Mesothelial cell of epicardium (in vitro differentiated cells): ENCODE measurements at regions not wholly inside any gene's neighbourhood (a gene's known extent, or its start where the extent isn't known, plus 50 kb on each side); places are given as distances from the start of the nearest gene placed in this dataset.
"Not testable (repeated sequence)": the region's sequence is repeated elsewhere in the genome, so short reads cannot be mapped to it uniquely, and the experiment has no call there.

Source experiments
- DNase-seq, 2 experiments: peaks; one replicate each; pipeline ENCODE4 v3.0.0; 2021; ENCODE audit warnings: low spot score in 2 of 2; ENCODE audit not compliant: unreplicated experiment in 2 of 2
- H3K27ac Mint-ChIP-seq: 2 replicates; pipeline ENCODE4 v1.8.0; 2021; ENCODE audit warnings: mixed read lengths
- H3K27me3 Mint-ChIP-seq: 2 replicates; pipeline ENCODE4 v1.8.0; 2021; ENCODE audit warnings: low read depth, mixed read lengths
- H3K36me3 Mint-ChIP-seq: 2 replicates; pipeline ENCODE4 v1.8.0; 2021; ENCODE audit warnings: mixed read lengths
- H3K4me1 Mint-ChIP-seq: 2 replicates; pipeline ENCODE4 v1.8.0; 2021; ENCODE audit warnings: mixed read lengths
- H3K4me3 Mint-ChIP-seq: 2 replicates; pipeline ENCODE4 v1.8.0; 2021; ENCODE audit warnings: mild to moderate bottlenecking, moderate library complexity, mixed read lengths
- H3K9me3 Mint-ChIP-seq: 2 replicates; pipeline ENCODE4 v1.8.0; 2021; ENCODE audit warnings: mixed read lengths
- TF ChIP-seq, protein P1 (sequence below): fragments of 200-600 bp; sonication (generic); IDR thresholded peaks from one replicate; pipeline ENCODE4 v1.5.0; 2021; ENCODE audit warnings: antibody characterized with exemption; ENCODE audit not compliant: unreplicated experiment

DNA sequence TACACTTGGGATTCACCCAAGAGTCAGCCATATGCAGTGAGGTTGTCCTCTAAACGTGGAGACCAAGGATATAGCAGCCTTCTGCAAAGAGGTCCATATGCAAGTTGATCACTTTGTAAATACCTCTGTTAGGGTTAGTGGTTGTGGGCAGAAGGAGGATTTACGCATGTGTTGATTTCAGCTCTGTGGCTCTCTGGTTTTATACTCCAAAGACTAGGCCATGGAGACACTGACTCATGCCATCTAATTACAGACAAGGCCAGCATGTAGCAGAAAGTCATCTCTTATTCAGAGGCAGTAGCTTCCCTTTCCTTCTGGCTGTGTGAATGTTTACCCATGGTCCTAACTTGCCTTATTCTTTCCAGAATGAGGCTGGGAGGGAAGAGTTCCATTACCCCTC, 140.9 kb upstream of the GOLGA6L4 start:
- H3K36me3 Mint-ChIP-seq, H3K9me3 Mint-ChIP-seq, H3K27ac Mint-ChIP-seq, H3K4me3 Mint-ChIP-seq, DNase-seq, H3K27me3 Mint-ChIP-seq: not testable (repeated sequence)
- H3K4me1 Mint-ChIP-seq, result peaks cover 13% of the 10 kb centered on the region

DNA sequence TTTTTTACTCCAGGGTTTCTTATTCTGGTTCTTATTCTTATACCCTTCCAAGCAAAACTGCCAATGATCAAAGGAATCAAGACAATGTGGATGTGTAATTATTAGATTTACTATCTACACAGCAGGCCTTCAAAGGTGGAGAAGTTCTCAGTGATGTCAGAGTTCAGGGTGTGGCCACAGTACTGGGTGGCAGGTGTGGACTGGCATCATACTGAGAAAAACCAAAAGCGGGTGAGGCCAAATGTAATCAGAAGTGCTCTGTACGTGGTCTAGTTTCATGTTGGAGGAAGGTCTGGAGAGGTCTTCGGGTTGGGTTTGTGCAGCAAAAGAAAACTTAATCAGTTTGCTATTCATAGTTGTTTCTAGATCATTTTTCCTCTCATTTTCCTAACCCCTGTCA, 138.5 kb upstream of the GOLGA6L4 start:
- H3K4me3 Mint-ChIP-seq, H3K36me3 Mint-ChIP-seq, H3K27me3 Mint-ChIP-seq, H3K27ac Mint-ChIP-seq, H3K9me3 Mint-ChIP-seq, DNase-seq: not testable (repeated sequence)
- H3K4me1 Mint-ChIP-seq, result peaks cover 13% of the 10 kb centered on the region

DNA sequence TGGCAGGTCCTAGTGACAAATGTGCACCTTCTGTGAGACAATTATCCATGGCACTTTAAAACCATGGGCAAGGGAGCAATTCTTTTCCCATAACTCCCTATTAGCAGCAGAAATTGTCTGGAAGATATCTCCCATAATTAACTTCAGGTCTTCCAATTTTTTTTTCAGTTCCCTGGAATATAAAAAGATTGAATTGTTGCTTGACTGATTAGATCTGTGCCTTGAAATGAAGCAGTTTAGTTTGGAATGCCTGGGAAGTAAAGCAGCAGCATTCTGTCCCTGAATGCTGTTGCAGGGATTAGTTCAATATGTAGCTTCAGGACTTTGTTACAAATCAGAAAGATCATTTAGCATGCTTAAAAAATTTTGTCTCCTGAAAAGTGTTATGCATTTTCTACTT, 137.0 kb upstream of the GOLGA6L4 start:
- TF ChIP-seq, protein P1, sequence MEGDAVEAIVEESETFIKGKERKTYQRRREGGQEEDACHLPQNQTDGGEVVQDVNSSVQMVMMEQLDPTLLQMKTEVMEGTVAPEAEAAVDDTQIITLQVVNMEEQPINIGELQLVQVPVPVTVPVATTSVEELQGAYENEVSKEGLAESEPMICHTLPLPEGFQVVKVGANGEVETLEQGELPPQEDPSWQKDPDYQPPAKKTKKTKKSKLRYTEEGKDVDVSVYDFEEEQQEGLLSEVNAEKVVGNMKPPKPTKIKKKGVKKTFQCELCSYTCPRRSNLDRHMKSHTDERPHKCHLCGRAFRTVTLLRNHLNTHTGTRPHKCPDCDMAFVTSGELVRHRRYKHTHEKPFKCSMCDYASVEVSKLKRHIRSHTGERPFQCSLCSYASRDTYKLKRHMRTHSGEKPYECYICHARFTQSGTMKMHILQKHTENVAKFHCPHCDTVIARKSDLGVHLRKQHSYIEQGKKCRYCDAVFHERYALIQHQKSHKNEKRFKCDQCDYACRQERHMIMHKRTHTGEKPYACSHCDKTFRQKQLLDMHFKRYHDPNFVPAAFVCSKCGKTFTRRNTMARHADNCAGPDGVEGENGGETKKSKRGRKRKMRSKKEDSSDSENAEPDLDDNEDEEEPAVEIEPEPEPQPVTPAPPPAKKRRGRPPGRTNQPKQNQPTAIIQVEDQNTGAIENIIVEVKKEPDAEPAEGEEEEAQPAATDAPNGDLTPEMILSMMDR, result no peak
- Mint-ChIP-seq H3K27me3 (peaks cover 10% of the 10 kb centered on the region), H3K27ac (peak overlapping the region; percentile 1), H3K36me3 (no peaks in the 10 kb centered on the region), H3K4me3 (no peak overlapping the region), H3K4me1 (peaks cover 13% of the 10 kb centered on the region), H3K9me3 (no peaks in the 10 kb centered on the region)
- no peak for DNase-seq

DNA sequence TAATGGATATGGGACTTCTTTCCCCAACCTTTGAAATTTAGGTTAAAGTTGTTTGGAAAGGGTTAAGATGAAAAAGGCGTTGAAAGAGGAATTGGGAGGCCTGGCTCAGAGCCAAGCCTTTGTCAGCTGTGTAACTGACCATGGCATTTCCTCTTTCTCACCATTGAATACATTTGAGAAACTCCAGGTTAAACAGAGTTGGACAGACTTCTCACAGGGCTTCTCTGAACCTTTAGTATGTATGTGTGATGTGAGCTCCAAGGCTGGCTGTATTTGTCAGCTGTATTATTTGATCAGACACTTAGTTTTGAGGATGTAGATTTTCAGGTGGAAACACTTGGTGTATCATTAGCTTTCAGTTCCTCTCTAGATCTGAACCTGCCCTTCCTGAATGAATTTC, 136.4 kb upstream of the GOLGA6L4 start:
- Mint-ChIP-seq H3K4me1 (peaks cover 13% of the 10 kb centered on the region), H3K9me3 (no peaks in the 10 kb centered on the region), H3K4me3 (no peak overlapping the region), H3K27ac (peak overlapping the region; percentile 18), H3K36me3 (no peaks in the 10 kb centered on the region), H3K27me3 (peaks cover 10% of the 10 kb centered on the region)
- TF ChIP-seq, protein P1, result no peak
- DNase-seq, result no peak

DNA sequence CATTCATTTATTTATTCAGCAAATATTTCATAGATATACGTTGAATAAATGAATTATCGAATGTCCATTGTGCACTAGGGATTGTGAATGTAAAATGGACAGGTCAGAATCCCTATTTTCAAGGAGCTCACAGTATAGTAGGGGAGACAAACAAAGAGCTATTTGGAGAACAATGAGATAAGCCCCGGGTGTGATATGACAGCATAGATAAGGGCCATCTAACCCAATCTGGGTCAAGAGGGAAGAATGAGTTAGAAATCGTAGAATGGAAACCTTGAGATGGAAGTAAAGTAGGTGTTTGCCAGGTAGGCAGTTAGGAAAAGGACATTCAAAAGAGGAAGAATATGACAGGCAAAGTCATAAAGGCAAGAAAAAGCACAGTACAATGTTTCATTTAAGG, 132.2 kb upstream of the GOLGA6L4 start:
- TF ChIP-seq, protein P1, result no peak
- Mint-ChIP-seq H3K4me3 (no peak overlapping the region), H3K27ac (no peak overlapping the region), H3K9me3 (no peaks in the 10 kb centered on the region), H3K27me3 (peaks cover 13% of the 10 kb centered on the region), H3K4me1 (peaks cover 11% of the 10 kb centered on the region), H3K36me3 (no peaks in the 10 kb centered on the region)
- no peak for DNase-seq

DNA sequence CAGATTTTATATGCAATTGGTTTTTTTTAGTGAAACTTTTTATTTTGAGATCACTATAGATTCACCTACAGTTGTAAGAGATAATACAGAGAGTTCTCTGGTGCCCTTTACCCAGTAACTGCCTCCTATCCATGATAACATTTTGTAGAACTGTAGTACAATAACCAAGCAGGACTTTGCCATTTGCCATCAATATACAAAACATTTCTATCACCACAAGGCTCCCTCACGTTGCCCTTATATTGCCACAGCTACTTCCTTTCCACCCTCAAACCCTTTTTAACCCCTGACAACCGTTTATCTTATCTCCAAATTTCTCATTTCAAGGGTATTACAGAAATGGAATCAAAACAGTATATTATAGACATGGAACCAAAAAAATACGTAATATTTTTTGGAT, 130.7 kb upstream of the GOLGA6L4 start:
- H3K27me3 Mint-ChIP-seq, result peaks cover 13% of the 10 kb centered on the region
- no peak for DNase-seq
- no peaks in the 10 kb centered on the region for H3K36me3 Mint-ChIP-seq
- H3K27ac Mint-ChIP-seq, result no peak overlapping the region
- no peak overlapping the region for H3K4me3 Mint-ChIP-seq
- H3K9me3 Mint-ChIP-seq, result no peaks in the 10 kb centered on the region
- H3K4me1 Mint-ChIP-seq, result peaks cover 11% of the 10 kb centered on the region
- TF ChIP-seq, protein P1, result no peak

DNA sequence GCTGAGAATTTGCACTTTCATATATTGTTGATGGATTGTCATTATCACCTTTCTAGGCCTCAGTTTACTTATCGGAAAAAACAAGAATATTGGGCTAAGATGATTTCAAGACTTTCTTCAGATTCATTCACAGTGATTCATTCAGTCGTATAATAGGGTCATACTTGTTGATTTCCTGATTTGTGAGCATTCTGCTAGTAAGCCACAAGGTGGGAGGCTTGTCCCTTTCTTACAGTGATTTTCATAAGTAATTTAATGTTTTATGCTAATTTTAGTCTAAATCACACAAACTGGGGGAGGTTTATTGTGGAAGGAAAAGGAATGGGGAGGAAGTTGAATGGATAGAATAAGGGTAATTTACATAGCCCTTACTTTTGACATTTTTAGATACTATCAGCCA, 126.8 kb upstream of the GOLGA6L4 start:
- DNase-seq, result no peak
- Mint-ChIP-seq H3K27me3 (peaks cover 3% of the 10 kb centered on the region), H3K4me3 (no peak overlapping the region), H3K9me3 (no peaks in the 10 kb centered on the region), H3K27ac (no peak overlapping the region), H3K36me3 (no peaks in the 10 kb centered on the region), H3K4me1 (peaks cover 24% of the 10 kb centered on the region)
- TF ChIP-seq, protein P1, result no peak
